HFF-Myc (cell line): ENCODE measurements at regions not wholly inside any gene's neighbourhood (a gene's known extent, or its start where the extent isn't known, plus 50 kb on each side); places are given as distances from the start of the nearest gene placed in this dataset.
"Not testable (repeated sequence)": the region's sequence is repeated elsewhere in the genome, so short reads cannot be mapped to it uniquely, and the experiment has no call there.

ENCODE experiments used
- DNase-seq: peaks from one replicate; pipeline ENCODE4 v3.0.0-alpha.2; 2011; ENCODE audit warnings: low read depth; ENCODE audit errors: extremely low read depth
- H3K4me3 ChIP-seq: replicated peaks from 2 replicates; pipeline ENCODE4 v1.5.1; 2011; ENCODE audit warnings: low read depth, mild to moderate bottlenecking, control low read depth, low read length
- TF ChIP-seq, protein P1 (sequence below): IDR thresholded peaks from 2 replicates; pipeline ENCODE4 v1.5.1; 2012; ENCODE audit warnings: mild to moderate bottlenecking, low read depth, low read length, control low read depth; ENCODE audit errors: missing control alignments

DNA sequence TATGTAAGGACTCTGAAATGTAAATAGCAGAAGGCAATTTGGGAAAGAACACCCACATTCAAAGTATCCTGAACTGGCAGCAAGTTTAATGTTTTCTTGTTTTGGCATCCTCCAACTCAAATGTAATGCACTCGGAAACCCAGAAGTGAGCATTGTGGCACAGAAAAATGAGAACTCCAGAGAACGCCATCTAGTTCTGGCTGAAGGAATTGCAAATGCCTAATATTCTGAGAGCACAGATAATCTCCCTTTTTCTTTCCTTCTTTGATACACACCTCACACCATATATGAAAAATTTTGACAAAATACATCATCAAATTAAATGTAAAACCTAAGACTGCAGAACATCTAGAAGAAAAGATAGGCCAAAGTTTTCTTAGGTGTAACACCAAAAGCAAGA is 52.1 kb downstream of the PWWP3B start:
- H3K4me3 ChIP-seq = no peak overlapping the region
- TF ChIP-seq, protein P1, sequence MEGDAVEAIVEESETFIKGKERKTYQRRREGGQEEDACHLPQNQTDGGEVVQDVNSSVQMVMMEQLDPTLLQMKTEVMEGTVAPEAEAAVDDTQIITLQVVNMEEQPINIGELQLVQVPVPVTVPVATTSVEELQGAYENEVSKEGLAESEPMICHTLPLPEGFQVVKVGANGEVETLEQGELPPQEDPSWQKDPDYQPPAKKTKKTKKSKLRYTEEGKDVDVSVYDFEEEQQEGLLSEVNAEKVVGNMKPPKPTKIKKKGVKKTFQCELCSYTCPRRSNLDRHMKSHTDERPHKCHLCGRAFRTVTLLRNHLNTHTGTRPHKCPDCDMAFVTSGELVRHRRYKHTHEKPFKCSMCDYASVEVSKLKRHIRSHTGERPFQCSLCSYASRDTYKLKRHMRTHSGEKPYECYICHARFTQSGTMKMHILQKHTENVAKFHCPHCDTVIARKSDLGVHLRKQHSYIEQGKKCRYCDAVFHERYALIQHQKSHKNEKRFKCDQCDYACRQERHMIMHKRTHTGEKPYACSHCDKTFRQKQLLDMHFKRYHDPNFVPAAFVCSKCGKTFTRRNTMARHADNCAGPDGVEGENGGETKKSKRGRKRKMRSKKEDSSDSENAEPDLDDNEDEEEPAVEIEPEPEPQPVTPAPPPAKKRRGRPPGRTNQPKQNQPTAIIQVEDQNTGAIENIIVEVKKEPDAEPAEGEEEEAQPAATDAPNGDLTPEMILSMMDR = peak; percentile 5
- no peak for DNase-seq

DNA sequence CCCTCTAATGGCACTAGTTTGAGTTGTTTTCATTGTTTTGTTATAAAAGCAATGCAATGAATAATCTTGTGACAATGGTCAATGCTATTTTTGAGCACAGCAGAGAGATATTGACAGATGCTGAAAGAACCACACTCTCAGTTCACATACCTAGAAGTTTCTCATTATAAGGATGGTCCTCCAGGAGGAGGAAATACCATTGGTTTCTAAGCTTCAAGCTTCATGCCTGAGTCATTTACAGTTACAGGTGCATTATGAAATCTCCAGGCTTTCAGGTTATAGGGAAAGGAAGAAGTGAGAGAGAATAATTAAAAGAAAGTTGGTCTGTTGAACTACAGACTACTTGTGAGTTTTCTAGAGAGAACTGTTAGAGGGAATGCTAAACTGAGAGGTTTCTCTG is 75.3 kb downstream of the PWWP3B start:
- no peak for DNase-seq
- TF ChIP-seq, protein P1 = no peak
- H3K4me3 ChIP-seq = no peak overlapping the region

DNA sequence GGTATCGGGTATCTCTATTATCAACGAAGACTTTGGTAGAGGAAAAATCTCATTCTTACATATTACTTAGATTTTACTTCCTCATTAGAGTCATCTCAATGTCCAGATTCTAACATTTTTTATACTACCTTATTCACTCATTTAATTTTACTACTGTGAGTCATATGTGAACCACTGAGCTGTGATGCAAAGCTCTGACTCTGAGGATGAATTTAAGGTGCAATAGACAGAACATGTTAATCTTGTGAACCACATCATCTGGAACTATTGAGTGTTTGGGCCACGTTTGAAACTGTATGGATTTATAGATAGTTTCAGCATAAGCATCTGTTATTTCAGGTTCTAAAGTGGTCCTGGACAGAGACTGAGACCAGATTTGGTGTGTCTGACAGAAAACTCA is 78.4 kb downstream of the PWWP3B start:
- H3K4me3 ChIP-seq = no peak overlapping the region
- DNase-seq = no peak
- TF ChIP-seq, protein P1 = no peak

DNA sequence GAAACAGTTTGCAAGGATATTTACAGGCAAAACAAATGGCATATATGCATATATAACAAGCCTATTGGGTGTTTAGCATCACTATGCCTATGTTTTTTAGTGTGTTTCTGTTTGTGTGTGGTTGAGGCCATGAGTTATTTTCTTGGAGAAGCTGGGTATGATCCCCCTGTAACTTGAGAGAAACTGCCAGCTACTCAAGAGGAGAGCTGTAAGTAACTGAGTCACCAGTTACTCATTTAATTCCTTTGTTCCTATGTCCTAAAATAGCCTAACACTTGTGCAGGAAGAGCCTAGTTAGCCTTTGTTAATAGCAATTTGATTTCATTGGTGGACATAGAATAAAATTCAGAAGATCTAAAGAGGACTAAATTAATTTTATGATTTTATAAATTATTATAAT is 79.1 kb downstream of the PWWP3B start:
- DNase-seq = no peak
- no peak overlapping the region for H3K4me3 ChIP-seq
- TF ChIP-seq, protein P1 = no peak

DNA sequence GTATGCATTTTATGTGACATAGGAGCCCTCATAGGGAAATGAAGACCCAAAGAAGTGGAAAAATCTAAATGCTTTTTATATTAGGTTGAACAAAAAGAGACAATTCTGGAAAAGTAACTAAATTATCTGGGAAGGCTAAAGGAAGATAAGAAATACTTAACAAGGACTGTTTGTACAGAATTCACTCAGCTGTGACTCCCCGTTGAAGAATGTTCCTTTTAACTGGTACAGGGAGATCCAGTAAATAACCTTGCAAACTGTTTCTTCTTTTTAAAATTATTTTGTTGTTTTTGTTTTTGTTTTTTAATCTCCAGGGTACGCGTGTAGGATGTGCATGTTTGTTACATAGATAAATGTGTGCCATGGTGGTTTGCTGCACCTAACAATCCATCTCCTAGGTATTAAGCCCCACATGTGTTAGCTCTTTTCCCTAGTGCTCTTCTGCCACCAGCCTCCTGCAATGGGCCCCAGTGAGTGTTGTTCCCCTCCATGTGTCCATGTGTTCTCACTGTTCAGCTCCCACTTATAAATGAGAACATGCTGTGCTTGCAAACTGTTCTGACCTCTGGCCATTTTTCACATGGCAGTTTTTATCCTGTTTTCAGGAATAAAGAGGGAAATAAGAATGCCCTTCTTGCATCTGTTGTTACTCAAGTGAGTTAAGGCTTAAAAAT is 81.7 kb downstream of the PWWP3B start:
- DNase-seq = no peak
- H3K4me3 ChIP-seq = no peak overlapping the region
- TF ChIP-seq, protein P1 = no peak

DNA sequence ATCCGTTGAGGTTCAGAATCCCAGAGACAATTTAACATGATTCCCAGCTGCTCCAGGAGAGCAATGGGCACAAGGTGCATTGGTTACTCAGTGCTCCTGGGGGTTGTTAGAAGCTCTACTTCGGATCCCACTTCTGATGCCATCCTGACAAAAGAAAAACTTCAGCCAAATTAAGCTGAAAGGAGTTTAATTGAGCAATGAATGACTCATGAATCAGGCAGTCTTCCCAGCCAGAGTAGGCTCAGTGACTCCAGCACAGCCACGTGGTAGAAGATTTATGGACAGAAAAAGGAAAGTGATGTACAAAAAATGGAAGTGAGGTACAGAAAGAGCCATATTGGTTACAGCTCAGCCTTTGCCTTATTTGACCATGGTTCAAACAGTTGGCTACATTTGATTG is 95.7 kb downstream of the PWWP3B start:
- H3K4me3 ChIP-seq = no peak overlapping the region
- TF ChIP-seq, protein P1 = no peak
- no peak for DNase-seq

DNA sequence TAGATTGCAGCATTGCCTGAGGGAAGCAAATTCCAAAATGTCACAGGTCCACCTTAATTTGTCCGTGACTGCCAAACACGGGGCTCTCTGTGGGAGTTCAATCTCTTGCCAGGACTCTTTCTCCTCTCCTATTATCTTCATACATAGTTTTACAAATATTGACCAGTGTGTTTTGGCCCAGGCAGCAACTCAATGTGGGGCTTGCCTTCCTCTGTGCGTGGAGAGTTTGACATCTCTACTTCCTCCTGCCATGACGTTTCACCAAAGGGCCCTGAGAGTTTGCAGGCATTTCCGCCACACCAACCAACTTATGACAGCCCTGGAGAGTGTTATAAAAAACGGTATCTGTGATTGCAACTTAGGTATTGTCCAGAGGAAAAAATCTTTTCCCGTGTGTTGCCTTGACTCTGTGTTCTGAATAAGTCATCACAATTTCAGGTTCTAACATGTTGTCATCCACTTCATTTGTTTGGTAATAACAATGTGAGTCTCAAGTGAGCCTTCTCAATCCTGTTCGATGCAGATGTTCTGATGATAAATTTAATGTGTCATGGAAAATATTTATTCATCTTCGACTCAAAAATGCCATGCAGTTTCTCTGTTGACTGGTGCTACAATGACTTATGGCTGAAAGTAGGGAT is 106.0 kb downstream of the PWWP3B start:
- not testable (repeated sequence) for H3K4me3 ChIP-seq, DNase-seq

DNA sequence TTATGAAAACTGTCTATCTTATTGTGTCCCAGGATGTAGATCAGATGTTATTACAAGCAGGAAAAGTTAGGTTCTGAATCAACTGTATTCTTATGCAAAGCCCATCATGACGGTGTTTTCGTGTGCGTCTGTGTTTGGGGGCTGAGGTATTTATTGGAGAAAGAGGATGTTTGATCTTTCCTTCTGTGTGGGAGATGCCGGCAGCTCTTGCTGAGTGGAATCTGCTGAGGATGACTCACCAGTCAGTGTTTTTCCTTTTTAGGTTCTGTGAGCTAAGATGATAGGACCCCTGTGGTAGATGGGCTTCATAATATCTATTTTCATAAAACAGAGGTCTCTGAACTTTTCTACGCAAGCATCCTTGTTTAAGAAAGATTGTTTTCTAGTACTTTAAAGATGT is 107.1 kb downstream of the PWWP3B start:
- H3K4me3 ChIP-seq, DNase-seq: not testable (repeated sequence)
